Osteocyte (in vitro differentiated cells): ENCODE measurements at regions not wholly inside any gene's neighbourhood (a gene's known extent, or its start where the extent isn't known, plus 50 kb on each side); places are given as distances from the start of the nearest gene placed in this dataset.

Source experiments
- DNase-seq: peaks from one replicate; pipeline ENCODE4 v3.0.0; 2021; ENCODE audit warnings: mixed read lengths; ENCODE audit not compliant: unreplicated experiment; ENCODE audit errors: extremely low spot score
- H3K27ac Mint-ChIP-seq: one replicate; pipeline ENCODE4 v1.8.0; 2021; ENCODE audit warnings: mild to moderate bottlenecking, mixed read lengths; ENCODE audit not compliant: unreplicated experiment
- H3K27me3 Mint-ChIP-seq: one replicate; pipeline ENCODE4 v1.8.0; 2021; ENCODE audit warnings: mixed read lengths; ENCODE audit not compliant: unreplicated experiment
- H3K36me3 Mint-ChIP-seq: one replicate; pipeline ENCODE4 v1.8.0; 2021; ENCODE audit warnings: mixed read lengths; ENCODE audit not compliant: unreplicated experiment
- H3K4me1 Mint-ChIP-seq: one replicate; pipeline ENCODE4 v1.8.0; 2021; ENCODE audit warnings: mixed read lengths; ENCODE audit not compliant: unreplicated experiment
- H3K4me3 Mint-ChIP-seq: one replicate; pipeline ENCODE4 v1.8.0; 2021; ENCODE audit warnings: mild to moderate bottlenecking, moderate library complexity, mixed read lengths; ENCODE audit not compliant: unreplicated experiment
- H3K9me3 Mint-ChIP-seq: one replicate; pipeline ENCODE4 v1.8.0; 2021; ENCODE audit warnings: mixed read lengths; ENCODE audit not compliant: unreplicated experiment
- CTCF ChIP-seq: fragments of 200-600 bp; sonication (generic); IDR thresholded peaks from 2 replicates; pipeline ENCODE4 v1.5.0; 2021; ENCODE audit warnings: antibody characterized with exemption, mild to moderate bottlenecking, moderate library complexity

GRCh38 chr11:109130910-109131309 is 291.1 kb upstream of the C11orf87 start:
- TF ChIP-seq CTCF = no peak
- Mint-ChIP-seq H3K27me3 (no peaks in the 10 kb centered on the region), H3K4me3 (no peak overlapping the region), H3K9me3 (peaks cover 5% of the 10 kb centered on the region), H3K4me1 (peaks cover 3% of the 10 kb centered on the region), H3K36me3 (no peaks in the 10 kb centered on the region), H3K27ac (no peak overlapping the region)
- no peak for DNase-seq

GRCh38 chr11:109132539-109132938 is 289.5 kb upstream of the C11orf87 start:
- Mint-ChIP-seq H3K9me3 (peaks cover 8% of the 10 kb centered on the region), H3K36me3 (no peaks in the 10 kb centered on the region), H3K27ac (no peak overlapping the region), H3K27me3 (no peaks in the 10 kb centered on the region), H3K4me3 (no peak overlapping the region), H3K4me1 (peaks cover 3% of the 10 kb centered on the region)
- no peak for DNase-seq
- no peak for TF ChIP-seq CTCF

- no peaks in the 10 kb centered on the region for H3K27me3 Mint-ChIP-seq
- H3K27ac Mint-ChIP-seq = no peak overlapping the region
- H3K9me3 Mint-ChIP-seq = peaks cover 8% of the 10 kb centered on the region
- H3K36me3 Mint-ChIP-seq = no peaks in the 10 kb centered on the region
- TF ChIP-seq CTCF = no peak
- DNase-seq = no peak
- H3K4me3 Mint-ChIP-seq = no peak overlapping the region
- H3K4me1 Mint-ChIP-seq = peaks cover 3% of the 10 kb centered on the region
Observed at GRCh38 chr11:109133159-109133558, 288.8 kb upstream of the C11orf87 start.

GRCh38 chr11:109135627-109136026 is 286.4 kb upstream of the C11orf87 start:
- Mint-ChIP-seq H3K4me3 (no peak overlapping the region), H3K4me1 (peaks cover 6% of the 10 kb centered on the region), H3K27me3 (no peaks in the 10 kb centered on the region), H3K36me3 (no peaks in the 10 kb centered on the region), H3K27ac (no peak overlapping the region), H3K9me3 (peaks cover 15% of the 10 kb centered on the region)
- no peak for TF ChIP-seq CTCF
- DNase-seq = no peak

GRCh38 chr11:109138196-109138595 is 283.8 kb upstream of the C11orf87 start:
- H3K4me1 Mint-ChIP-seq = peaks cover 7% of the 10 kb centered on the region
- no peak overlapping the region for H3K4me3 Mint-ChIP-seq
- DNase-seq = no peak
- TF ChIP-seq CTCF = no peak
- H3K36me3 Mint-ChIP-seq = no peaks in the 10 kb centered on the region
- peaks cover 15% of the 10 kb centered on the region for H3K9me3 Mint-ChIP-seq
- H3K27me3 Mint-ChIP-seq = no peaks in the 10 kb centered on the region
- no peak overlapping the region for H3K27ac Mint-ChIP-seq
